AG20443 (cell line): ENCODE measurements at regions not wholly inside any gene's neighbourhood (a gene's known extent, or its start where the extent isn't known, plus 50 kb on each side); places are given as distances from the start of the nearest gene placed in this dataset.
"Not testable (repeated sequence)": the region's sequence is repeated elsewhere in the genome, so short reads cannot be mapped to it uniquely, and the experiment has no call there.

Experiments used
- DNase-seq: peaks from one replicate; pipeline ENCODE4 v3.0.0; 2012; ENCODE audit warnings: low spot score, mixed read lengths

DNA sequence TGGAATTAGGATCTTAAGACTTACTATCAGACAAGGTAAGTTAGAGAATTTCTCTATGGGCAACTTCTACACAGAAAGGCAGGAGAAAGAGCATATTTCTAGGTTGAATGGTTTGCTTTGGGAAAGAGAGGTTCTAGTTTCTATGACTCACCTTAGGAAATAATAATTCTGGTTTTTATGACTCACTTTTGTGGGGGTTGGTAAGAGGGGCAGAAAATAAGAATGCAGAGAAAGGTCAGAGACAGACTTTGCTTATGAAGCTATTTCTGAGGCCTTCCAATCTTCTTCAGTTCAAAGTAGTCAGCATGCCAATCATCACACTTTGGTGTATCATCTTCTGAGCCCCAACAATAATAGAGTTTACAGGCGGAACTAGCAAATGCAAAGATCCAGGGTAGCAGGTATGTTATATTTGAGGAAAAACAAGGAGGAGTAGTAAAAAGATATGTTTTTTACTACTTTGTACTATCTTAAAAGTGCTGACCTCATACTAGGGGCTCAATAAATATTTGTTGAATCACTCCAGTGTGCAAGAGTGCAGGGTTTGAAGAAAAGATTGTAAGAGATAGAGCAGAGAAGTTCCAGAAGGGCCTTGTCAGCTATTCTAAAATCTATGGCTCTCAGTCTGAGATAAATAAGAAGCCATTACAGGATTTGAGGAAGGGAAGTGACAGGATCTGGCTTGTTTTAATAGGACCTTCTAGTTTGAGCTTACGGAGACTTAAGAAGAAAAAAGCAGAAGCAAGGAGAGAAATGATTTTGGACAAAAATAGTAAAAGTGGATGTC, 56.7 kb upstream of the LRFN5 start:
- DNase-seq = no peak

DNA sequence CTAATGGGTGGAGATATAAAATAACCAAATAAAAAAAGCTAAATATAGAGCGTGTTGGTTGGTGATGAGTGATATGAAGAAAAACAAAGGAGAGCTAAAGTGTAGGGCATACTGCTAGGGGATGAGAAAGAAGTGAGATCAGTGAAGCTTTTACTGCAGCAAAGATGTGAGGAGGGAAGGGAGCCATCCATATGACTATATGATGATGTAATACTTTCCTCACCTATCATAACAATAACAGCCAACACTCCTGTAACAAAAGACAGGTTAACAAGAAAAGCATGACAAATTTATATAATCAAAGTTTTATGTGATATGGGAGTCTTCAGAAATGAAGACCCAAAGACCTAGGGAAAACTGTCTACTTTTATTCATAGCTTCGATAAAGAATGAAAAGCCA, 57.4 kb upstream of the LRFN5 start:
- DNase-seq = no peak

- DNase-seq = no peak
Measured at GRCh38 chr14:41548666-41549065, 58.0 kb upstream of the LRFN5 start.

- DNase-seq = no peak
Measured at GRCh38 chr14:41541333-41541732, 65.3 kb upstream of the LRFN5 start.

DNA sequence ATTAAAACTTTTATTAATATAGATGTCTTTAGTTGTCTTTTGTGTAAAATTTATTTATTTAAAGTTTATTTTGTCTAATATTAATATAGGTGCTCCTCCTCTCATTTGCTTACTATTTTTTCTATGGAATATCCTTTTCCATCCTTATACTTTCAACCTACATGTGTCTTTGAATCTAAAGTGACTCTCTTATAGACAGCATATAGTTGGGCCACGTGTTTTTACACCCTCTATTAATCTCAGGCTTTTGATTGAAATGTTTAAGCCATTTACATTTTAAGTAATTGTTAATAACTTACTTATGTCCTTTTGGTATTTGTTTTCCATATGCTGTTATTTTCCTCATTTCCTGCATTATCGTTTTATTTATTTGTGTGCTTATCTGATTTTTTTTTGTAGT, 74.4 kb upstream of the LRFN5 start:
- DNase-seq = no peak

DNA sequence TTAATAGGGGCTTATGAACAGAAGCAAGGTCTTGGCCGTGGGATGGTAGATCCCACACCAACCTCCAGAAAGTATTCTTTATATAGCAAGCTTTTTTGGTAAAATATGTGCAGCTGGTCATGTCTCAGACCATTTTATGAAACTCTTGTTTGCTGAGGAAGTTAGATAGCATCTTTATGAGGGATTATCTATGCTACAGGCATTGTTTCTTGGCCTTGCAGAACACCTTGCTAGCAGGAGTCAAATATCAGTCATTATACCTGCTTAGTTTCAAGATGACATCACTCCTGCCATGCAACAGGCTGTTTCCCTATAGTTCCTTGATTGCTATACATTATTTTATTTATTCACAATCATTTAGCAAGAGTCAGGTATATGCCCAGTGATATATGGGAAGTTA, 84.8 kb upstream of the LRFN5 start:
- no peak for DNase-seq

GRCh38 chr14:41518030-41518429, 88.6 kb upstream of the LRFN5 start:
- not testable (repeated sequence) for DNase-seq

GRCh38 chr14:41506552-41506951, 100.1 kb upstream of the LRFN5 start:
- no peak for DNase-seq

DNA sequence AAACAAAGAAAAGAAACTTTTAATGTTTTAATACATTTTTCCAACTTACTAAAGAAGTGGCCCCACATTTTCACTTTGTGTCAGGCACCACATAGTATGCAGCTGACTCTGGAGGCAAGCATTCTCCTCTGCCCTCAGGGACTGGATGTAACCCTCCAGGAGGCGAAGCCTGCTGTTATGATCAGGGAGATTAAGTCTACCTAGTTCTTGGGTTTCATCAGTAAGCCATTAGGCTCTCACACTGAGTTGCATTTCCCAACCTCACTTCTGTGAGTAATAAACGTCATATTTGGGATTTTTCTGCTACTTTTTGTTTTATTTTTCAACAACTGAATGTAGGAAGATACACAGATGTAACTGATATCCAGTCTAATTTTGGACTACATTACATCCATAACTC, 101.2 kb upstream of the LRFN5 start:
- DNase-seq = no peak

DNA sequence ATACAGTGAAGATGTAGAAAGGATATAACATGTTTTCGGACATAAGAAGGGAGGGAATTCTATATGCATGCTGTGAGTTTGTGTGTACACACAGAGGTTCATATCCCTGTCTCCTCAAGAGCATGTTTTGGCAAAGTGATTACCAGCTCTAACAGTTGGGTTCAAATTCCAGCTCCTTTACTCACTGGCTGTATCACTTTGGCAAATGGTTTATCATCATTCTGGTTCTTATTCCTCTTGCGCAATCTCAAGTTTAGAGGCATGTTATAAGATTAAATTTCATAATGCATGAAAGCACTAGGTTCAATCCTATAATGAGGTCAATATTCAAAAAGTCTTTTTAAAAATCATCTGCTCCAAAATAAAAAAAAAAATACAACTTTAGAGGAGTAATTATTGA, 107.7 kb upstream of the LRFN5 start:
- no peak for DNase-seq

DNA sequence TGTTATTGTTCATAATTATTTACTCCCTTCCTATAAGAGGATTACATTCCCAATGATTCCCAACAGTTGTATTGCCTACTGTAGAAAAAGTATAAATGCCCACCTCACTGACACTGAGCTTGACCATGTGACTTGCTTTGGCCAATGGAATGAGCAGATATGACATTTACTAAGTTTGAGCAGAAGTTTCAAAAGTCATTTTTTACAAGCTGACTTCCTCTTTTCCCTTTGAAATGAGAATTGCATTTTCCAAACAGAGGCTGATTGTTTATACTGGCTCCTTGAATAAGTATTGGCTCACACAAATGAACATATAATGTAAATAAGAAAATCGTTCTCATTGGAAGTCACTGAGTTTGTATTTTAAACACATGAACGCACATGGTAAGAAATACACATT, 116.4 kb upstream of the LRFN5 start:
- DNase-seq = no peak

- no peak for DNase-seq
Measured at GRCh38 chr14:41489315-41489972, 117.2 kb upstream of the LRFN5 start.

GRCh38 chr14:41488401-41488800, 118.3 kb upstream of the LRFN5 start:
- DNase-seq = no peak

DNA sequence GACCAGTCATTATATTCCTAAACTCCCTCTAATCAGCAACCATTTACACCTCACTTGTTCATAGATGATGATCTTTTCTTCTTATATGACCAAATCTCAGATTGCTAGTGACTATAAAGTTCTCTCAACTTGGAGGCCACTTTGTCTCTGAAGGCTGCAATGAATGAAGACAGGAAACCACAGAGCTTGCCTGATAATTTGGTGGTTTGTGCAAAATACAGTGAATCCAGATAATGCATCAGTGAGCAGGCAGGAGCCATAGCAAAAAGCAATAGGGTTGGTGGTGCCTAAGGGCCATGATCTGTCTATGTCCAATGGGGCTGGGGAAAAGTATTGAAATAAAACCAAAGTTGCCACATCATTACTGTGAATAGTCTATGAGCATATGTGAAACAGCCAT, 123.8 kb upstream of the LRFN5 start:
- DNase-seq = no peak

- DNase-seq = no peak
Measured at GRCh38 chr14:41476526-41476925, 130.2 kb upstream of the LRFN5 start.

GRCh38 chr14:41461380-41461779, 145.3 kb upstream of the LRFN5 start:
- DNase-seq = no peak

- no peak for DNase-seq
Measured at GRCh38 chr14:41457393-41457792, 149.3 kb upstream of the LRFN5 start.

DNA sequence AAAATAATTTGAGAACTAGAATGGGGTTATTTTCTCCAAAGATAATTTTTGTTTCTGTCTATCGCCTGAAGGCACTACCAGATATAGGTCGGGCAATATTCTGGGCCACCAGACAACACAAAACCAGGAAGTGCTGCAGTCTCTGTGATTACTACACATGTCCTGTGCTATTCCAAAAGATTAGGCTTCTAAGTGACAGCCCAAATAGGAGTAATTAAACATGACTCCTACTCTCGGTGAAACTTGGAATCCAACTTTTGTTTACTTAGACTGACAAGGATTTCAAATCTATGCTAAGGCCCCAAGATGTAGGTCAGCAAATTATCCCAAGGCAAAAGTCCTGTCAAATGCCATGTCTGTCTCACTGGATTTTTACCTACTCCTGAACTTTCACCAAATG, 157.6 kb upstream of the LRFN5 start:
- no peak for DNase-seq

GRCh38 chr14:41446008-41446407, 160.7 kb upstream of the LRFN5 start:
- DNase-seq = no peak

GRCh38 chr14:41423503-41423902, 183.2 kb upstream of the LRFN5 start:
- DNase-seq = no peak

- DNase-seq = not testable (repeated sequence)
Measured at GRCh38 chr14:41421308-41421707, 185.4 kb upstream of the LRFN5 start.

DNA sequence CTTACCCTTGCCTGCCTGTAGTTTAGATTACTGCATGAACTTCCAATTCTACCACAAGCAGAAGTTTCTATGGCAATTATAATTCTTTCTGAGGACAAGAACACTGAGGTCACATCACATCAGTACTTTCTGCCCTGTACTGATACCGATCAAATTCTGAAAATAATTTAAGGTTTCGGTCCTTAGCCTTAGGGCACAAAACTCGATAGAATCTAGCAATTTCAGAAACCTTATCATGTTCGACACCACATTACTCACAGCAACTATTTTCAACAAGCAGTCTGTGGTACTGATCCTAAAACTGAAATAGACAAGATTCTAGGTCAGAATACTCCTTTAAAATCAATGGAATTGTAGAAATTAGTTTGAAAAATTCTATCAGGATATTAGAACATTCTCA, 187.0 kb upstream of the LRFN5 start:
- DNase-seq = no peak

GRCh38 chr14:41418851-41419250, 187.8 kb upstream of the LRFN5 start:
- DNase-seq = no peak

GRCh38 chr14:41409806-41410205, 196.9 kb upstream of the LRFN5 start:
- no peak for DNase-seq
